Fibroblast of peridontal ligament (primary cell): ENCODE measurements at regions not wholly inside any gene's neighbourhood (a gene's known extent, or its start where the extent isn't known, plus 50 kb on each side); places are given as distances from the start of the nearest gene placed in this dataset.

Experiments used
- DNase-seq: peaks from one replicate; pipeline ENCODE4 v3.0.0-alpha.2; 2010; ENCODE audit errors: extremely low read depth

GRCh38 chr13:39159846-39160370 is 121.7 kb downstream of the NHLRC3 start:
- no peak for DNase-seq

GRCh38 chr13:39167018-39167417 is 128.8 kb downstream of the NHLRC3 start:
- DNase-seq = no peak

- no peak for DNase-seq
Measured at GRCh38 chr13:39170711-39171110, 132.5 kb downstream of the NHLRC3 start.

- DNase-seq = no peak
Measured at GRCh38 chr13:39185326-39185725, 147.1 kb downstream of the NHLRC3 start.

GRCh38 chr13:39186205-39186875 is 148.1 kb downstream of the NHLRC3 start:
- DNase-seq = peak; percentile 29

GRCh38 chr13:39189778-39190177 is 151.5 kb downstream of the NHLRC3 start:
- no peak for DNase-seq

GRCh38 chr13:39196965-39197646 is 158.8 kb downstream of the NHLRC3 start:
- DNase-seq = no peak

GRCh38 chr13:39197647-39198007 is 159.4 kb downstream of the NHLRC3 start:
- DNase-seq = no peak

GRCh38 chr13:39200249-39200910 is 162.1 kb downstream of the NHLRC3 start:
- no peak for DNase-seq

- DNase-seq = no peak
Measured at GRCh38 chr13:39201180-39201579, 162.9 kb downstream of the NHLRC3 start.

GRCh38 chr13:39202746-39203145 is 164.5 kb downstream of the NHLRC3 start:
- no peak for DNase-seq

- DNase-seq = no peak
Measured at GRCh38 chr13:39208636-39209035, 170.4 kb downstream of the NHLRC3 start.

GRCh38 chr13:39209731-39210531 is 171.7 kb downstream of the NHLRC3 start:
- peak; percentile 11 for DNase-seq

GRCh38 chr13:39210961-39211534 is 172.8 kb downstream of the NHLRC3 start:
- no peak for DNase-seq

GRCh38 chr13:39215971-39216370 is 177.7 kb downstream of the NHLRC3 start:
- DNase-seq = no peak

- DNase-seq = no peak
Measured at GRCh38 chr13:39217471-39217870, 179.2 kb downstream of the NHLRC3 start.

- no peak for DNase-seq
Measured at GRCh38 chr13:39224671-39225240, 186.5 kb downstream of the NHLRC3 start.

GRCh38 chr13:39225860-39226259 is 187.6 kb downstream of the NHLRC3 start:
- DNase-seq = no peak

GRCh38 chr13:39226359-39226758 is 188.1 kb downstream of the NHLRC3 start:
- DNase-seq = no peak

- no peak for DNase-seq
Measured at GRCh38 chr13:39232401-39232980, 194.2 kb downstream of the NHLRC3 start.

GRCh38 chr13:39232999-39233398 is 194.7 kb downstream of the NHLRC3 start:
- DNase-seq = no peak
